H1 (cell line): ENCODE measurements at regions not wholly inside any gene's neighbourhood (a gene's known extent, or its start where the extent isn't known, plus 50 kb on each side); places are given as distances from the start of the nearest gene placed in this dataset.

Experiments used
- KDM4A ChIP-seq: IDR thresholded peaks from one replicate; pipeline ENCODE4 v1.7.1; 2012; ENCODE audit warnings: low read depth, mild to moderate bottlenecking, moderate library complexity, low read length, inconsistent platforms; ENCODE audit not compliant: severe bottlenecking
- POLR2AphosphoS5 ChIP-seq: IDR thresholded peaks from 2 replicates; pipeline ENCODE4 v1.6.1; 2011; ENCODE audit warnings: low read depth, low read length
- TF ChIP-seq, protein P1 (sequence below): IDR thresholded peaks from 2 replicates; pipeline ENCODE4 v1.6.1; 2011; ENCODE audit warnings: low read depth, mild to moderate bottlenecking, low read length; ENCODE audit not compliant: insufficient read depth

DNA sequence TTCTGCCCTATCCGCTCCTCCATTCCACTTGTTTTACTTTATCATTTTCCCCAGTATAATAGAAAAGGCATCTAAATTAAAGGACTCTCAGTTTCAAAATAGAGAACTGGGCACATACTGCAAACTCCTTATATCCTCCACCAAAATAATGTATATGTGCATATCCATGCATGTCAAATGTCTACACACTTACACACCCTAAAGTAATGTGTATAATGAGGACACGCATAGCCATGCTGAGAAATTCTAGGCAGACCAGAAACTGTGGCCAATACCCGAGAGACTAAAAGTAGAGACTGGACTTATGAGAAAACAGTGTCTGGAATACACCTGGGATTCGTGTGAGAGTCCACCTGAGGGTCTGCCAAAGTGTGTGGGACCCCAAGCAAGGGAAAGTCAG is 183.5 kb downstream of the CWF19L2 start (continued):
- TF ChIP-seq, protein P1, sequence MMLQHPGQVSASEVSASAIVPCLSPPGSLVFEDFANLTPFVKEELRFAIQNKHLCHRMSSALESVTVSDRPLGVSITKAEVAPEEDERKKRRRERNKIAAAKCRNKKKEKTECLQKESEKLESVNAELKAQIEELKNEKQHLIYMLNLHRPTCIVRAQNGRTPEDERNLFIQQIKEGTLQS: no peak
- TF ChIP-seq POLR2AphosphoS5 (no peak), KDM4A (no peak)
